ENCODE measurements at regions not wholly inside any gene's neighbourhood (a gene's known extent, or its start where the extent isn't known, plus 50 kb on each side); places are given as distances from the start of the nearest gene placed in this dataset.

DNA sequence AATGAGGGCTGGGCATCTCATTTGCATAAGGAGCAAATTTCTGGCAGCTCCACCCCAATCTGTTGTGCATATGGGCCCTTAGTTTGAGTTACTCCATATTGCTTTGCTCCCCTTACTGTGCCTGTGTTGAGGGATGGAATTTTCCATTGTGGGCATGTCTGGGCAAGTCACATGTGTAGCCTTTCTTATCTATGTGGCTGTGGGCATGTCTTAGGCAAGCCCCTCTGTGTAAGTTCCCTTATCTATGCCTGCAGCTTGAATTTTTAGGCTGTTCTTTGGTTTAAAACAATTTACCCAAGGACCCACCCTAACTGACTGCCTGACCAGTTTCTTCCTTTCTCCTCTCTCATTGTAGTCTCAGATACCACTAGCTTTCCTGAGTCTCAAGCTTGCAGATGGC lies 405.7 kb upstream of the NCAM2 start:
- Mint-ChIP-seq H3K27me3 (ENCODE audit: low read depth) (no peaks in the 10 kb centered on the region), H3K4me3 (no peak overlapping the region), H3K36me3 (peaks cover 4% of the 10 kb centered on the region), H3K9me3 (peaks cover 27% of the 10 kb centered on the region), H3K27ac (no peak overlapping the region), H3K4me1 (peaks cover 4% of the 10 kb centered on the region)
- no peak for TF ChIP-seq CTCF (IDR thresholded peaks at IDR 0.05; ENCODE audit: unreplicated experiment)
- no peak for DNase-seq (ENCODE audit: low spot score in 2 of 2, unreplicated experiment in 2 of 2)

- Mint-ChIP-seq H3K27me3 (ENCODE audit: low read depth) (no peaks in the 10 kb centered on the region), H3K4me1 (no peaks in the 10 kb centered on the region), H3K36me3 (no peaks in the 10 kb centered on the region), H3K27ac (no peak overlapping the region), H3K4me3 (no peak overlapping the region), H3K9me3 (peaks cover 19% of the 10 kb centered on the region)
- TF ChIP-seq CTCF (IDR thresholded peaks at IDR 0.05; ENCODE audit: unreplicated experiment), result no peak
- DNase-seq (ENCODE audit: low spot score in 2 of 2, unreplicated experiment in 2 of 2), result no peak
Measured at GRCh38 chr21:20603236-20603635, 395.0 kb upstream of the NCAM2 start.

GRCh38 chr21:20611008-20611407 lies 387.2 kb upstream of the NCAM2 start:
- DNase-seq (ENCODE audit: low spot score in 2 of 2, unreplicated experiment in 2 of 2), result no peak
- no peaks in the 10 kb centered on the region for H3K36me3 Mint-ChIP-seq
- TF ChIP-seq CTCF (IDR thresholded peaks at IDR 0.05; ENCODE audit: unreplicated experiment), result no peak
- peaks cover 38% of the 10 kb centered on the region for H3K9me3 Mint-ChIP-seq
- no peak overlapping the region for H3K4me3 Mint-ChIP-seq
- no peaks in the 10 kb centered on the region for H3K4me1 Mint-ChIP-seq
- H3K27ac Mint-ChIP-seq, result no peak overlapping the region
- no peaks in the 10 kb centered on the region for H3K27me3 Mint-ChIP-seq (ENCODE audit: low read depth)

DNA sequence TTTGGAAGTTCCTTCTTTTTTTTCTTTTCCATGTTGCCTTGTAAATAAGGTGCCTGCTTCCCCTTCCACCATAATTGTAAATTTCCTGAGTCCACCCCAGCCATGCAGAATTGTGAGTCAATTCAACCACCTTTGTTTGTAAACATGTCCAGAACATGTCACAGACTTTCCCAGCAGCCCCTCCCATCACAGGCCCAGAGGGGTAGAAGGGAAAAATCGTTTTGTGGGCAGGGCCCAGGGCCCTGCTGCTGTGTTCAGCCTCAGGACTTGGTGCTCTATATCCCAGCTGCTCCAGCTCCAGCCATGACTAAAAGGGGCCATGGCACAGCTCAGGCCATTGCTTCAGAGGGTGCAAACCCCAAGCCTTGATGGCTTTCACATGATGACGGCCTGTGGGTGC lies 384.6 kb upstream of the NCAM2 start:
- no peaks in the 10 kb centered on the region for H3K4me1 Mint-ChIP-seq
- TF ChIP-seq CTCF (IDR thresholded peaks at IDR 0.05; ENCODE audit: unreplicated experiment), result no peak

DNA sequence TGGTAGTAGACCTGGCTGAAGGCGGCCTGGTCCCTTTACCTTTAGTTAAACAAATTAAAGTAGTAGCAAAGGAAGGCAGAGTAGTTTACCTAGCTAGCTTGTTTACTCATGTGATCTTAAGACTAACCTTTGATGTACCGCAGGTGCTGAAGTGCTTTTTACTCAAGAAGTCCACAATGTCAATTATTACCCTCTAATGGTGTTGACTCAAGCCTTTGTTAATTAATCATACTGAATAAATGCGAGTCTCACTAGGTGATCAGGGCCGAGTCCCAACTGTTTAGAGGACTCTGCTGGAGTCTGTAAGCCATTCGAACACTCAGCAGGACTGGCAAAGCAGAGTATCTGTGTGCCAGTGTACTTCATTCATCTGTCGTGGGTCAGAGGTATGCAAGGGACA lies 381.1 kb upstream of the NCAM2 start:
- Mint-ChIP-seq H3K4me3 (no peak overlapping the region), H3K36me3 (no peaks in the 10 kb centered on the region), H3K9me3 (no peaks in the 10 kb centered on the region), H3K4me1 (no peaks in the 10 kb centered on the region), H3K27ac (no peak overlapping the region), H3K27me3 (ENCODE audit: low read depth) (peaks cover 1% of the 10 kb centered on the region)
- no peak for TF ChIP-seq CTCF (IDR thresholded peaks at IDR 0.05; ENCODE audit: unreplicated experiment)
- DNase-seq (ENCODE audit: low spot score in 2 of 2, unreplicated experiment in 2 of 2), result no peak

More for the DNA sequence above, 384.6 kb upstream of the NCAM2 start:
- peaks cover 1% of the 10 kb centered on the region for H3K27me3 Mint-ChIP-seq (ENCODE audit: low read depth)
- H3K4me3 Mint-ChIP-seq, result no peak overlapping the region
- H3K27ac Mint-ChIP-seq, result no peak overlapping the region
- H3K9me3 Mint-ChIP-seq, result peaks cover 14% of the 10 kb centered on the region
- DNase-seq (ENCODE audit: low spot score in 2 of 2, unreplicated experiment in 2 of 2), result no peak
- no peaks in the 10 kb centered on the region for H3K36me3 Mint-ChIP-seq

GRCh38 chr21:20618878-20619277 lies 379.3 kb upstream of the NCAM2 start:
- no peak for TF ChIP-seq CTCF (IDR thresholded peaks at IDR 0.05; ENCODE audit: unreplicated experiment)
- Mint-ChIP-seq H3K9me3 (peaks cover 5% of the 10 kb centered on the region), H3K27me3 (ENCODE audit: low read depth) (peaks cover 1% of the 10 kb centered on the region), H3K4me1 (no peaks in the 10 kb centered on the region), H3K4me3 (no peak overlapping the region), H3K36me3 (no peaks in the 10 kb centered on the region), H3K27ac (no peak overlapping the region)
- DNase-seq (ENCODE audit: low spot score in 2 of 2, unreplicated experiment in 2 of 2), result no peak

All from mesothelial cell of epicardium (in vitro differentiated cells).